SU-DHL-6 (cell line): ENCODE measurements at regions not wholly inside any gene's neighbourhood (a gene's known extent, or its start where the extent isn't known, plus 50 kb on each side); places are given as distances from the start of the nearest gene placed in this dataset.

Experiments used
- H2AFZ ChIP-seq: fragments of 200-600 bp; sonication (generic); 2 replicates; pipeline ENCODE4 v1.6.1; 2014; ENCODE audit warnings: low read depth, mild to moderate bottlenecking, moderate library complexity, mixed read lengths, antibody characterized with exemption, low read length; ENCODE audit not compliant: severe bottlenecking
- H3F3A ChIP-seq: fragments of 200-600 bp; shearing (Covaris generic); 2 replicates; pipeline ENCODE4 v1.6.0; 2016; ENCODE audit warnings: antibody characterized with exemption, mild to moderate bottlenecking; ENCODE audit not compliant: insufficient read depth
- H3K27ac ChIP-seq: fragments of 200-600 bp; sonication (generic); 2 replicates; pipeline ENCODE4 v1.5.1; 2016; ENCODE audit warnings: low read depth, mild to moderate bottlenecking, low read length, moderate library complexity, mixed read lengths
- H3K27me3 ChIP-seq: fragments of 200-600 bp; sonication (generic), shearing (Covaris generic); 2 replicates; pipeline ENCODE4 v1.6.0; 2014; ENCODE audit warnings: mild to moderate bottlenecking, low read length
- H3K36me3 ChIP-seq: fragments of 200-600 bp; sonication (generic); 2 replicates; pipeline ENCODE4 v1.6.1; 2014; ENCODE audit warnings: mild to moderate bottlenecking, low read length, mixed read lengths
- H3K4me2 ChIP-seq: fragments of 300-600, 200-600 bp; shearing (Covaris generic), sonication (generic); 2 replicates; pipeline ENCODE4 v1.6.0; 2014; ENCODE audit warnings: low read length, low read depth, mild to moderate bottlenecking; ENCODE audit not compliant: poor library complexity, severe bottlenecking
- H3K4me3 ChIP-seq: fragments of 200-600 bp; sonication (generic); 2 replicates; pipeline ENCODE4 v1.5.1; 2014; ENCODE audit warnings: antibody characterized with exemption, low read length, mild to moderate bottlenecking, mixed read lengths; ENCODE audit not compliant: insufficient read depth, poor library complexity, severe bottlenecking
- H3K79me2 ChIP-seq: fragments of 200-600 bp; sonication (generic); 2 replicates; pipeline ENCODE4 v1.6.1; 2014; ENCODE audit warnings: mild to moderate bottlenecking, low read length, moderate library complexity; ENCODE audit not compliant: insufficient read depth
- H3K9ac ChIP-seq: fragments of 200-600 bp; sonication (generic); 2 replicates; pipeline ENCODE4 v1.7.0; 2014; ENCODE audit warnings: mild to moderate bottlenecking, low read length
- H3K9me2 ChIP-seq: fragments of 200-600 bp; sonication (generic); replicated peaks from 2 replicates; pipeline ENCODE4 v1.6.1; 2014; ENCODE audit warnings: low read length; ENCODE audit not compliant: insufficient read depth
- H3K9me3 ChIP-seq: fragments of 200-600 bp; sonication (generic); 2 replicates; pipeline ENCODE4 v1.6.1; 2014; ENCODE audit warnings: low read length, mixed read lengths; ENCODE audit not compliant: insufficient read depth
- H4K20me1 ChIP-seq: fragments of 200-600 bp; sonication (generic); 2 replicates; pipeline ENCODE4 v1.6.1; 2014; ENCODE audit warnings: low read depth, mild to moderate bottlenecking, antibody characterized with exemption, low read length, moderate library complexity, mixed read lengths
- CTCF ChIP-seq: fragments of 200-600 bp; sonication (generic); IDR thresholded peaks from one replicate; pipeline ENCODE4 v1.5.1; 2017; ENCODE audit warnings: antibody characterized with exemption, mild to moderate bottlenecking, low read length, moderate library complexity; ENCODE audit not compliant: insufficient read depth, poor library complexity, severe bottlenecking
- EZH2phosphoT487 ChIP-seq: fragments of 200-600 bp; sonication (generic), shearing (Covaris generic); conservative IDR thresholded peaks from 2 replicates; pipeline ENCODE4 v1.6.1; 2018; ENCODE audit warnings: mild to moderate bottlenecking, antibody characterized with exemption, low read length, moderate library complexity, mixed read lengths

DNA sequence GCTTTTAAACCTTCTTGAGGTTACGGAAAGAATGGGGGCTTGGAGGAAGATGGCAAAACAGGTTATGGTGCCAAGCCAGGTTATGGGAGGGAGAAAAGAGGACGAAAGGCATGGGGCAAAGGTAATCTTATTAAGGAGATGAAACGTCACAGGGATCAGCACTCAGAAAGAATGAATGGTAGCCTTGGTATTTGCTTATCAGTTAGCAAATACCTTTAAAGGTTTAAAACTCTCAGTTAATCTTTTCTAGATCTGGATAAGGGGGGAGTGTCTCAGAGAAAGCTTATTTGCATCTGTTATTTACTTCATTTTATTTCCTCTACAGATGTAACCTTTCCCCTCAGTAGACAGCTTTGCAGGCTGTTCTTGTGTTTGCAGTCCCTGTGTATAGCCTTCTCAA is 55.5 kb upstream of the EEF1E1 start:
- Histone ChIP-seq H3K79me2 (no peaks in the 10 kb centered on the region), H3K27ac (no peak overlapping the region), H3K27me3 (no peaks in the 10 kb centered on the region; the same call in 1 of the 2 replicates), H3K9me3 (no peaks in the 10 kb centered on the region), H3K4me3 (no peak overlapping the region), H2AFZ (no peak overlapping the region), H3K4me2 (no peak overlapping the region), H3F3A (no peaks in the 10 kb centered on the region), H3K36me3 (no peaks in the 10 kb centered on the region), H3K9me2 (no peaks in the 10 kb centered on the region), H3K9ac (no peak overlapping the region), H4K20me1 (no peaks in the 10 kb centered on the region)
- TF ChIP-seq CTCF (no peak), EZH2phosphoT487 (no peak)

DNA sequence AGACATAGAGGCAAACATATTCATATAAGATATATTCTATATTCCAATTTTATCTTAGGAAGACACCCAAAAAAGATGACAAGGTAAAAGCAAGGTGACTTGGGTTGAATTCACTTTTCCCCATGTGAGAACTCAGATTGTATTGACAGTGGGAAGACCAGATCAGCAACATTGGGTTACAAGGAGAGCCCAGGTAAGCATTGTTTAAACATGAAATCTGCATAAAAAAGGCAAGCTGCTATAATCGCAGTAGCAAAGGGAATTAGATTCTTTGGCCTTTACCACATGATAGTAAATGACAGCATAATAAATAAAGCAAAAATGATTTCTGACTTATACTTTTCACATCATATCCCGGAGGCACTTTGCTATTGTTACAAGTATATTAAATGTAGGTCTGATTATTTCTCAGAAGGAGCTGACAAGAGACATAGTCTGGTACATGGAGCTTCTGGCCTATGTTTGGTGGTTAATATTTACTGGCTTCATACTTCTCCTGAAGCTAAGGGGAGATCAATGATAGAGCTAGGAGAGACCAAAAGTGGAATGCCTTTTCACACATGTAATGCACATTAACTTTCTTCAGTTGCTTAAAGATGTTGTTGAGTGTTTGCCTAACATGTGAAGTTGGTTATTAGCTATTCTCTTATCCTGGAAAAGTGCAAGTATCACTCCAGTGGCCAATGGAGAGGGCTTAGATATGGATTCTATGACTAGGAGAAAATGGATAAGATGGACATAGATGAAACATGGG is 53.1 kb upstream of the EEF1E1 start:
- Histone ChIP-seq H3K79me2 (no peaks in the 10 kb centered on the region), H3K9ac (no peak overlapping the region), H3K27me3 (no peaks in the 10 kb centered on the region; the same call in 1 of the 2 replicates), H3K36me3 (no peaks in the 10 kb centered on the region), H4K20me1 (no peaks in the 10 kb centered on the region), H3K9me2 (no peaks in the 10 kb centered on the region), H3K27ac (no peak overlapping the region), H3K4me2 (no peak overlapping the region), H2AFZ (no peak overlapping the region), H3F3A (no peaks in the 10 kb centered on the region), H3K4me3 (no peak overlapping the region), H3K9me3 (no peaks in the 10 kb centered on the region)
- TF ChIP-seq CTCF (no peak), EZH2phosphoT487 (no peak)
